HG03045 (cell line): ENCODE measurements at regions not wholly inside any gene's neighbourhood (a gene's known extent, or its start where the extent isn't known, plus 50 kb on each side); places are given as distances from the start of the nearest gene placed in this dataset.
"Not testable (repeated sequence)": the region's sequence is repeated elsewhere in the genome, so short reads cannot be mapped to it uniquely, and the experiment has no call there.

Experiments
- ATAC-seq: cut with Tn5 transposase; IDR thresholded peaks from one replicate; pipeline ENCODE4 v1.9.1; 2021; ENCODE audit warnings: mild to moderate bottlenecking, moderate library complexity; ENCODE audit not compliant: unreplicated experiment

DNA sequence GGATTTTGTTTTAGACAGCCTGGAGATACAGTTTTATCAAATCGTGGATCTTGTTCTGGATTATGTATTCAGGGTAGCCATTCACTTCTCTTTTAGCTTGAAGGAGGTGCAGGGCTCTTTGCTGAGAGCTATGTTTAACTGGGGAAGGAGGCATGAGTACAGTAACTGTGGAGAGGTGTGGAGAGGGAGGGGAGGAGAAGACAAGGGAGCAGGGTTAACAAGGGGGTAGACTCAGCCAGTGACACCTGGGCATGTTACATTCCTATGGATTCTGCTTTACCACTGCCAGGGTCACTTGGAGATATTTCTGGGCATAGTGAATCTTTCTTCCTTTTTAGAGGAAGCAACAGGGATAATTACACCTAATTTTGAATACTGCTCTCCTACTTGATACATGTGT, 536.0 kb downstream of the TMEM135 start:
- no peak for ATAC-seq

DNA sequence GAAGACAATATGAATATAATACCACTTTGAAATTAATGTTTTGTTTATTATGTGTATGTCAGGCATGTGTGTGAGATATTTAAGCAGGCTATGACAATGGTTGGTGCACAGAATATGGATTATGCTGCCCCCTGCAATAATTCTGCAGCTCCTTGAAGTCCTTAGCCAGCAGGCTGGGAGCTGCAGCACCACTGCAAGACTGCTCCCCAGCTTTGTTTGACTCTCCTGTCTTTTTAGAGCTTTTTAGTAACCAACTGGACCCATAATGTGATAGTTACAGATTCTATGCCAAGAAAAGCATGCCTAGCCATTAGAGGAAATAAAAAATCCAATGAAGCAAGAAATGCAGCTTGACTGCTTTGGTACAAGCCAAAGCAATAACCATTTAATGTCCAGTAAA, 535.1 kb downstream of the TMEM135 start:
- ATAC-seq: no peak

GRCh38 chr11:87560352-87560751, 522.6 kb downstream of the TMEM135 start:
- no peak for ATAC-seq

- ATAC-seq: not testable (repeated sequence)
These were observed 522.1 kb downstream of the TMEM135 start for GRCh38 chr11:87559852-87560251.

- ATAC-seq: no peak
These were observed 517.4 kb downstream of the TMEM135 start for GRCh38 chr11:87555101-87555500.

DNA sequence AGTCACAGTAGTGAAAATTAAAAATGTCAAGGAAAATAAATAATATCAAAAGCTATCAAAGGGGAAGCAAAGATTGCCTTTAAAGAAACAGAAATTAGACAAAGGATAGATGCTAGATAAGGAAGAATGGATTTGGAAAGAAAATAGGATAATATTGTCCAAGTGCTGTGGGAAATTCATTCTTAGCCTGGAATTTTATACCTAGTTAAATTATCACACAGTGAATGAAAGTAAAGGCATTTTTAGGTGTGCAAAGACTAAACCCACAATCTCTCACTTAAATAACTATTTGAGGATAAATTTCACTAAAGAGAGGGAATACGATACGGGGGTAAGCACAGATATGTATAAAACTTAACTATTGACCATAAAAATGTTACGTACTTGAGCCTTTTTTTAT, 511.1 kb downstream of the TMEM135 start:
- no peak for ATAC-seq

- no peak for ATAC-seq
These were observed 508.1 kb downstream of the TMEM135 start for GRCh38 chr11:87545858-87546257.

GRCh38 chr11:87539596-87539995, 501.9 kb downstream of the TMEM135 start:
- no peak for ATAC-seq

DNA sequence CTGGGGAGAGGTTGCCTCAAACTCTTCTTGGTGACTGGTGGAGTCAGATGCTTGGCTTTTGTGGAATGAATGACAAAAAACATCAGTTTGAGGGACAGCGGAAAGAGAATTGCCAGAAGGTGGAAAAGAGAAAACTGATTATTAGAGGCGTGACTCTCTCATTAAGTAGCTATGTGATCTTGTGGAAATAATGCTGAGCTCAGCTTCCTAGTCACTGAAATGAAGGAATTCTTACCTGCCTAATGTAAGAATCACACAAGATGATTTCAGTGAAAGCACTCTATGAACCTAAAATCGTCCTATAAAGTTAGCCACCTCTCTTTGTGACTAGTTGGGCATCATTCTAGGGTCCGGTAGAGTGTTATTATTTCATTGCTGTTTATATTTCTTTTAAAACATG, 498.8 kb downstream of the TMEM135 start:
- no peak for ATAC-seq

DNA sequence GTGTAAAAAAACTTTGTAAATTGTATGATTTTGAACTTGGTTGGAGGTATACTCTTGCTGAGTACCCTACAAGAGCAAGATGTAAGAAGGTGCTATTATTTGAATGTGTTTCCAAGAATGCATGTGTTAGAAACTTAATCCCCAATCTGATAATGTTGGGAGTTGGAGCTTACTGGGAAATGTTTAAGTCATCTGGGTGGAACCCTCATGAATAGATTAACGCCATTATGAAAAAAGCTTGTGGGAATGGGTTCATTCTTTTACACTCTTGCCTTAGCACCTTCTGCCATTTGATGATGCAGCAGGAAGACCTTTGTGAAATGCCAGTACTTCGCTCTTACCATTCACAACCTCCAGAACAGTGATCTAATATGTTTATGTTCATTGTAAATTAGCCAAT, 498.3 kb downstream of the TMEM135 start:
- no peak for ATAC-seq

DNA sequence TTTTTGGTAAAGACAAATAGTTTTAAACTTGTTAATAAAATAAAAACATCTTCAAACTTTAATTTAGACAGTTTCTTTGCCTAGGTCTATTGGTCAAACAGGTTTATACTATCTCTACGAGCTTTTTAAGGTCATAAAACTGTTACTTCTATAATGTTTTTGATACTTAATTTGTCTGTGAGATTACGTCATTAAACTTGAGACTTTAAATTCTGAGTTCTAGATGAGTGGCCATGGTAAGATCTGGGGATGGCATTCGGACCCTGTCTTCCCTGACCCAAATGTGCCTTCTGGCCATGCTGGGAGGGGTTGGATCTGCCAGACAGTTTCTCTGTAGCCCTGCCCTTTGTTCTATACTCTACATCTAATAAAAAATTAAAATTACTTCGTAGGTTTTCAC, 497.8 kb downstream of the TMEM135 start:
- ATAC-seq: no peak

DNA sequence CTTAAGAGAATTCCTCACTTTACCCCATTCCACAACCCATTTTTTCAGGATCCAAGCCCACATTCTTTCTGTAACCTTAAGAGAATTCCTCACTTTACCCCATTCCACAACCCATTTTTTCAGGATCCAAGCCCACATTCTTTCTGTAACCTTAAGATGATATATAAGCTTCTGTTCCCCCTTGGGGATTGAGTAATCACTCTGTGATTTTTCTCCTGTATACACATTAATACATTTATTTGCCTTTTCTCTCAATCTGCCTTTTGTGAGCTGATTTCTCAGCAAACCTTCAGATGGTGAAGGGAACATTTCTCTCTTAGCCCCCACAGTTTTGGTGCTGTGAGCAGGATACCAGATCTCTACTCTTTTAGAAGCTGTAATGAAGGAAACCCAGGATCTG, 494.1 kb downstream of the TMEM135 start:
- ATAC-seq: not testable (repeated sequence)

GRCh38 chr11:87529486-87529885, 491.8 kb downstream of the TMEM135 start:
- ATAC-seq: no peak

DNA sequence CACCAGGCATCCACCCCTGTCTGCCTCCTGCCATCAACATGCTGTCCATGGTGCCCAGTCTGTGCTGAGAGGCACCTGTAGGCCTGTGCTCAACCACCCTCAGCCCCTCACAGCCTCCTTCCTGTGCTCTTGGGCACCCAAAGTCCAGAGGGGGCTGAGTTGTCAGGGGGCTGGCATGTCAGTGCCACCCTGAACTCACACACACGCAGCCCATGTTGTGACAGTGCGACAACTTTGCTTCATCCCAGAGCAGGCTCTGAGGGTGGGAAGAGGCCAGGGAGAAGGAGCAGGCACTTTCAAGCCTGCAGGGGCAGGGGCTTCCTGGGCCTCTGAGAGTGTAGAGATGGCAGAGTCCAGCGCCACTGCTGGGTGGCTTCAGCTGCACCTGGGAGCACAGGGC, 491.0 kb downstream of the TMEM135 start:
- no peak for ATAC-seq

DNA sequence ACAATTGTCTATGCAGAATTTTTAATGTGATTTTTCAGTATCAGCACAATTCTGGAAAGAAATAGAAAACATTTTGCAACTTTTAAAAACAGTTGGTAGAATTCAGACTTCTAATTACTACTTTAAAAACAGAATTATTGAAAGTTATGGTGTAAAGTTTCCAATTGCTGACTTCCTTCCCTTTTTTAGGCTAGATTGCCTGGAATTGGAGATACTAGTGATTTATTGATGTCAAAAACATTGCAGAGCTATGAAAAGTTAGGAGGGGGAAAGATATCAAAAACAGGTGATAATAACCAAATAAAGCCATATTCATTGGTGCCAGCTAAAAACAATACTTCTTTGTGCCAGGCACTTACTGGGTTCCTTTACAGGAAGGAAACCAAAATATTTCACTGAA, 485.5 kb downstream of the TMEM135 start:
- ATAC-seq: no peak

GRCh38 chr11:87518266-87518665, 480.5 kb downstream of the TMEM135 start:
- ATAC-seq: no peak

DNA sequence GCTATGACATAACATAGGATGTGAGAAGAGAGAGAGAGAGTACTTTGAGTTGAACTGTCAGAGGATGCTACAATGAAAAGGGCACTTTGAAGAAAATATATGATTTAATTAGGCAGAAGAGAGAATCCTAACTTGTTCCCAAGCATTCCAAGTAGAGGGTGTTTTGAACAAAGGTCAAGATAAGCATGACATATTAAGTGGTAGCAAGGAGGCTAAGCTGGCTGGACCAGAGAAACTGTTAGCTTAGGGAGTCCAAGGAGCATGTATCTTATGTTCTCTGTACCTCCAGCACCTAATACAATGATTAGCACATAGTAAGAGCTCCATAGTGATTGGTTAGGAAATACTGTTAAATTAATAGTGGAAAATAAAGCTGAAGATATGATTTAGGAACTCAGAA, 479.6 kb downstream of the TMEM135 start:
- no peak for ATAC-seq

GRCh38 chr11:87507722-87508121, 470.0 kb downstream of the TMEM135 start:
- ATAC-seq: not testable (repeated sequence)

DNA sequence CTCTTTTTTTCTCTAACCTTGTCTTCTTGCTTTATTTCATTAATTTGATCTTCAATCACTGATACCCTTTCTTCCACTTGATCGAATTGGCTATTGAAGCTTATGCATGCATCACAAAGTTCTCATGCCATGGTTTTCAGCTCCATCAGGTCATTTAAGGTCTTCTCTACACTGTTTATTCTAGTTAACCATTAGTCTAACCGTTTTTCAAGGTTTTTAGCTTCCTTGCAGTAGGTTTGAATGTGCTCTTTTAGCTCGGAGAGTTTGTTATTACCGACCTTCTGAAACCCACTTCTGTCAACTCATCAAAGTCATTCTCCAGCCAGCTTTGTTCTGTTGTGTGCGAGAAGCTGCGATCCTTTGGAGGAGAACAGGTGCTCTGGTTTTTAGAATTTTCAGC, 469.2 kb downstream of the TMEM135 start:
- ATAC-seq: not testable (repeated sequence)

GRCh38 chr11:87501388-87501787, 463.7 kb downstream of the TMEM135 start:
- no peak for ATAC-seq

- ATAC-seq: not testable (repeated sequence)
These were observed 457.2 kb downstream of the TMEM135 start for GRCh38 chr11:87494936-87495335.

- not testable (repeated sequence) for ATAC-seq
These were observed 456.3 kb downstream of the TMEM135 start for GRCh38 chr11:87494026-87494425.

DNA sequence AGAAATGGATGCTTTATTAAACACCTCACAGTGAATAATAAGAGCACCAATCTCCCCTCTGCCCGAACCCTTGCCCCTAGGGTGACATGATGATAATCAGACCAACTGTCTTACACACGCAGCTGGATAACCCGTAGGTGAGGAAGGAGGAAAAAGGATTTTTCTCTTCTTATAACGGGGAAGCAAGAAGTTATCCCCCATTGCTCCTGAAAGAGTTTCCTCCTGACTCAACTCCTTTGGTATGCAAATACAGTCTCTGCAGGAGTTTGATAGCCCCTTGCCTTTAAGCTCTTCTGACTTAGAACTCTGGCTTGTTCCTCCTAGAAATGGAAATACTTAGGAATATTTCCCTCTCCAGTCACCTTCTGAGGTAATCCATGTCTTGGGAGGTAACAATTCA, 455.8 kb downstream of the TMEM135 start:
- no peak for ATAC-seq

GRCh38 chr11:87491381-87491780, 453.6 kb downstream of the TMEM135 start:
- ATAC-seq: no peak
